CD14-positive monocyte (primary cell): ENCODE measurements at regions not wholly inside any gene's neighbourhood (a gene's known extent, or its start where the extent isn't known, plus 50 kb on each side); places are given as distances from the start of the nearest gene placed in this dataset.

Experiments used
- DNase-seq, 3 donors: peaks; one replicate each; pipeline ENCODE4 v3.0.0-alpha.2; 2011 to 2022
- H2AFZ ChIP-seq: 2 replicates; pipeline ENCODE4 v1.6.0; 2012; ENCODE audit warnings: mild to moderate bottlenecking, low read depth, low read length, inconsistent platforms; ENCODE audit not compliant: insufficient read depth, poor library complexity, severe bottlenecking
- H3K27ac ChIP-seq, 2 donors: 1 replicate in 1 of 2; 2 replicates in 1 of 2; pipeline ENCODE4 v1.5.1; 2012 to 2013; ENCODE audit warnings: low read length in 2 of 2, control low read depth in 1 of 2, inconsistent platforms in 1 of 2, low read depth in 1 of 2, mild to moderate bottlenecking in 1 of 2
- H3K27me3 ChIP-seq, 2 donors: one replicate each; pipeline versions ENCODE4 v1.6.0 to v1.6.1; 2011 to 2013; ENCODE audit warnings: low read length in 2 of 2; ENCODE audit not compliant: control insufficient read depth in 2 of 2, insufficient read depth in 2 of 2
- H3K36me3 ChIP-seq, 2 donors: replicated peaks in 1 of 2; 1 replicate in 1 of 2; 2 replicates in 1 of 2; pipeline versions ENCODE4 v1.5.1 to v1.6.1; 2012 to 2013; ENCODE audit warnings: low read length in 2 of 2, control low read depth in 1 of 2, inconsistent platforms in 1 of 2, mild to moderate bottlenecking in 1 of 2; ENCODE audit not compliant: insufficient read depth in 2 of 2, control insufficient read depth in 1 of 2
- H3K4me1 ChIP-seq, 2 donors: 1 replicate in 1 of 2; 2 replicates in 1 of 2; pipeline versions ENCODE4 v1.5.1 to v1.6.1; 2012 to 2013; ENCODE audit warnings: low read length in 2 of 2, control low read depth in 1 of 2, inconsistent platforms in 1 of 2, mild to moderate bottlenecking in 1 of 2, moderate library complexity in 1 of 2; ENCODE audit not compliant: insufficient read depth in 2 of 2, control insufficient read depth in 1 of 2
- H3K4me2 ChIP-seq: replicated peaks from 2 replicates; pipeline ENCODE3; 2012; ENCODE audit warnings: low read length, moderate library complexity, mild to moderate bottlenecking; ENCODE audit not compliant: poor library complexity, severe bottlenecking; ENCODE audit errors: extremely low read depth
- H3K4me3 ChIP-seq, 3 experiments: fragments of 200-600 bp in 1 of 3; sonication (generic) in 1 of 3; replicated peaks in 1 of 3; 1 replicate in 2 of 3; 2 replicates in 1 of 3; pipeline ENCODE4 v1.5.1; 2011 to 2013; ENCODE audit warnings: low read length in 3 of 3, mild to moderate bottlenecking in 3 of 3, control low read depth in 2 of 3, low read depth in 2 of 3, inconsistent platforms in 1 of 3, moderate library complexity in 1 of 3
- H3K79me2 ChIP-seq: 2 replicates; pipeline ENCODE4 v1.6.0; 2012; ENCODE audit warnings: mild to moderate bottlenecking, control low read depth, inconsistent platforms, low read length, moderate library complexity; ENCODE audit not compliant: insufficient read depth
- H3K9ac ChIP-seq: 2 replicates; pipeline ENCODE4 v1.6.0; 2017; ENCODE audit warnings: low read length, mild to moderate bottlenecking; ENCODE audit not compliant: insufficient read depth, poor library complexity, severe bottlenecking
- H3K9me3 ChIP-seq, 2 donors: replicated peaks in 1 of 2; 1 replicate in 1 of 2; 2 replicates in 1 of 2; pipeline versions ENCODE4 v1.5.1 to v1.6.1; 2012 to 2013; ENCODE audit warnings: low read length in 2 of 2, control low read depth in 1 of 2; ENCODE audit not compliant: control insufficient read depth in 1 of 2, insufficient read depth in 1 of 2
- H4K20me1 ChIP-seq: 2 replicates; pipeline ENCODE4 v1.6.0; 2012; ENCODE audit warnings: mild to moderate bottlenecking, low read length, control low read depth, moderate library complexity; ENCODE audit not compliant: insufficient read depth
- H3K27ac Mint-ChIP-seq, 7 donors: one replicate each; pipeline ENCODE4 v1.8.0; 2020; ENCODE audit warnings: mild to moderate bottlenecking in 7 of 7, mixed read lengths in 7 of 7, moderate library complexity in 6 of 7, inconsistent platforms in 2 of 7
- H3K27me3 Mint-ChIP-seq, 3 donors: one replicate each; pipeline ENCODE4 v1.8.0; 2021 to 2022; ENCODE audit warnings: low read depth in 3 of 3, mild to moderate bottlenecking in 3 of 3, mixed read lengths in 3 of 3, moderate library complexity in 3 of 3, inconsistent platforms in 1 of 3
- H3K36me3 Mint-ChIP-seq, 2 donors: one replicate each; pipeline ENCODE4 v1.8.0; 2020; ENCODE audit warnings: mixed read lengths in 2 of 2, inconsistent platforms in 1 of 2, mild to moderate bottlenecking in 1 of 2
- H3K4me1 Mint-ChIP-seq: one replicate; pipeline ENCODE4 v1.8.0; 2020; ENCODE audit warnings: mild to moderate bottlenecking, mixed read lengths
- H3K4me3 Mint-ChIP-seq, 2 donors: one replicate each; pipeline ENCODE4 v1.8.0; 2020; ENCODE audit warnings: mild to moderate bottlenecking in 2 of 2, mixed read lengths in 2 of 2, moderate library complexity in 1 of 2
- H3K9me3 Mint-ChIP-seq, 7 donors: one replicate each; pipeline ENCODE4 v1.8.0; 2020 to 2022; ENCODE audit warnings: mixed read lengths in 7 of 7, mild to moderate bottlenecking in 6 of 7, moderate library complexity in 6 of 7, inconsistent platforms in 2 of 7
- WGBS: methylation state at CpG from one replicate; pipeline ENCODE4 v1.1.5; 2013; ENCODE audit warnings: missing lambda C conversion rate; ENCODE audit not compliant: insufficient coverage; 5-methylcytosine and 5-hydroxymethylcytosine counted together
- intact Hi-C, 2 donors: fragments of 100-400 bp; cut with micrococcal nuclease; formaldehyde crosslinking; loops; one replicate each; pipeline versions ENCODE4 v1.15.0 to v1.15.1; 2023
- TF ChIP-seq, protein P1 (sequence below): fragments of 200-600 bp; IDR thresholded peaks from one replicate; pipeline ENCODE4 v1.8.0; 2022; ENCODE audit warnings: antibody characterized with exemption, mild to moderate bottlenecking

DNA sequence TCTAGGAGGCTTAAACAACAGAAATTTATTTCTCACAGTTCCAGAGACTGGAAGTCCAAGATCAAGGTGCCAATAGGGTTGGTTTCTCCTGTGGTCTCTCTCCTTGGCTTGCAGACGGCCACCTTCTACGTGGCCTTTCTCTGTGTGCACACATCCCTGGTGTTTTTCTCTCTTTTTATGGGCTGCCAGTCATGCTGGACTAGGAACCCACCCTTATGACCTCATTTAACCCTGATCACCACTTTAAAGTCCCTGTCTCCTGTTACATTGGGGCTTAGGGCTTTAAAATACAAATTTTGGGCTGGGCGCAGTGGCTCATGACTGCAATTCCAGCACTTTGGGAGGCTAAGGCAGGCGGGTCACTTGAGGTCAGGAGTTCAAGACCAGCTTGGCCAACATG is 157.1 kb downstream of the TLE1 start:
- no peak overlapping the region for H3K27ac Mint-ChIP-seq
- WGBS: 87% methylated on average over 4 of the region's 4 CpGs

GRCh38 chr9:81531511-81531910 is 157.8 kb downstream of the TLE1 start:
- TF ChIP-seq, protein P1, sequence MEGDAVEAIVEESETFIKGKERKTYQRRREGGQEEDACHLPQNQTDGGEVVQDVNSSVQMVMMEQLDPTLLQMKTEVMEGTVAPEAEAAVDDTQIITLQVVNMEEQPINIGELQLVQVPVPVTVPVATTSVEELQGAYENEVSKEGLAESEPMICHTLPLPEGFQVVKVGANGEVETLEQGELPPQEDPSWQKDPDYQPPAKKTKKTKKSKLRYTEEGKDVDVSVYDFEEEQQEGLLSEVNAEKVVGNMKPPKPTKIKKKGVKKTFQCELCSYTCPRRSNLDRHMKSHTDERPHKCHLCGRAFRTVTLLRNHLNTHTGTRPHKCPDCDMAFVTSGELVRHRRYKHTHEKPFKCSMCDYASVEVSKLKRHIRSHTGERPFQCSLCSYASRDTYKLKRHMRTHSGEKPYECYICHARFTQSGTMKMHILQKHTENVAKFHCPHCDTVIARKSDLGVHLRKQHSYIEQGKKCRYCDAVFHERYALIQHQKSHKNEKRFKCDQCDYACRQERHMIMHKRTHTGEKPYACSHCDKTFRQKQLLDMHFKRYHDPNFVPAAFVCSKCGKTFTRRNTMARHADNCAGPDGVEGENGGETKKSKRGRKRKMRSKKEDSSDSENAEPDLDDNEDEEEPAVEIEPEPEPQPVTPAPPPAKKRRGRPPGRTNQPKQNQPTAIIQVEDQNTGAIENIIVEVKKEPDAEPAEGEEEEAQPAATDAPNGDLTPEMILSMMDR: no peak
- Histone ChIP-seq H3K9me3 (no peaks in the 10 kb centered on the region), H3K79me2 (no peaks in the 10 kb centered on the region), H3K9ac (no peak overlapping the region), H3K27me3 (no peaks in the 10 kb centered on the region), H3K4me3 (no peak overlapping the region), H2AFZ (no peak overlapping the region), H3K36me3 (no peaks in the 10 kb centered on the region), H3K27ac (no peak overlapping the region), H3K4me2 (no peak overlapping the region), H3K4me1 (no peaks in the 10 kb centered on the region), H4K20me1 (no peaks in the 10 kb centered on the region)
- peaks cover 0 to 5% (median 0%) of the 10 kb centered on the region in 3 donors for H3K27me3 Mint-ChIP-seq
- H3K4me1 Mint-ChIP-seq: peaks cover 7% of the 10 kb centered on the region
- H3K4me3 Mint-ChIP-seq: no peak overlapping the region
- 72% methylated on average over 5 of the region's 6 CpGs for WGBS
- DNase-seq: no peak
- no peaks in the 10 kb centered on the region for H3K9me3 Mint-ChIP-seq
- intact Hi-C loops: no loop called here
- no peaks in the 10 kb centered on the region for H3K36me3 Mint-ChIP-seq
- no peak overlapping the region for H3K27ac Mint-ChIP-seq

More for the DNA sequence above, 157.1 kb downstream of the TLE1 start:
- DNase-seq: no peak
- Mint-ChIP-seq H3K4me1 (peaks cover 7% of the 10 kb centered on the region), H3K4me3 (no peak overlapping the region), H3K36me3 (no peaks in the 10 kb centered on the region), H3K9me3 (no peaks in the 10 kb centered on the region), H3K27me3 (peaks cover 0 to 3% (median 0%) of the 10 kb centered on the region in 3 donors)
- Histone ChIP-seq H2AFZ (no peak overlapping the region), H3K9ac (no peak overlapping the region), H3K9me3 (no peaks in the 10 kb centered on the region), H3K4me3 (no peak overlapping the region), H3K27ac (no peak overlapping the region), H3K79me2 (no peaks in the 10 kb centered on the region), H3K27me3 (no peaks in the 10 kb centered on the region), H3K4me2 (no peak overlapping the region), H4K20me1 (no peaks in the 10 kb centered on the region), H3K36me3 (no peaks in the 10 kb centered on the region), H3K4me1 (no peaks in the 10 kb centered on the region)
- TF ChIP-seq, protein P1: no peak
- intact Hi-C loops: no loop called here
